ENCODE measurements at regions not wholly inside any gene's neighbourhood (a gene's known extent, or its start where the extent isn't known, plus 50 kb on each side); places are given as distances from the start of the nearest gene placed in this dataset.

DNA sequence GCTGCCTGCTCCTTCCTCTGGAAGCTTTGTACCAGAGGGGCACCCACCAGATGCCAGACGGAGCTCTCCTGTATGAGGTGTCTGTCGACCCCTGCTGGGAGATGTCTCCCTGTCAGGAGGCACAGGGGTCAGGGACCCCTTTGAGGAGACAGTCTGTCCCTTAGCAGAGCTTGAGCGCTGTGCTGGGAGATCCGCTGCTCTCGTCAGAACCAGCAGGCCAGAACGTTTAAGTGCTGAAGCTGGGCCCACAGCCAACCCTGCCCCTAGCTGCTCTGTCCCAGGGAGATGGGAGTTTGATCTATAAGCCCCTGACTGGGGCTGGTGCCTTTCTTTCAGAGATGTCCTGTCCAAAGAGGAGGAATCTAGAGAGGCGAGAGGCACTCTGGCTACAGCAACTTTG, 260.3 kb upstream of the GPRIN3 start:
- H3K4me2 ChIP-seq (ENCODE audit: insufficient read depth, low read length): no peak overlapping the region
- no peaks in the 10 kb centered on the region for H3K9me1 ChIP-seq (replicated peaks; ENCODE audit: control insufficient read depth, extremely low read depth, insufficient read depth, low read length)
- no peaks in the 10 kb centered on the region for H3K9me3 ChIP-seq (replicated peaks; ENCODE audit: control insufficient read depth, insufficient read depth, low read length)
- no peak for TF ChIP-seq GATA2 (IDR thresholded peaks at IDR 0.05; ENCODE audit: insufficient read depth, insufficient read length, low read depth, low read length)
- TF ChIP-seq JUN (IDR thresholded peaks at IDR 0.05; ENCODE audit: borderline replicate concordance, insufficient read depth, insufficient read length, low read depth): no peak
- TF ChIP-seq FOS (IDR thresholded peaks at IDR 0.05; ENCODE audit: borderline replicate concordance, insufficient read depth, low read length): no peak
- no peak for TF ChIP-seq EZH2 (IDR thresholded peaks at IDR 0.05; ENCODE audit: borderline replicate concordance, low read depth, low read length, severe bottlenecking)
- no peak for TF ChIP-seq MYC (IDR thresholded peaks at IDR 0.05; ENCODE audit: low read depth, low read length)
- TF ChIP-seq POLR2AphosphoS5 (IDR thresholded peaks at IDR 0.05; ENCODE audit: insufficient read depth, low read depth, low read length): no peak
- TF ChIP-seq, protein P1, sequence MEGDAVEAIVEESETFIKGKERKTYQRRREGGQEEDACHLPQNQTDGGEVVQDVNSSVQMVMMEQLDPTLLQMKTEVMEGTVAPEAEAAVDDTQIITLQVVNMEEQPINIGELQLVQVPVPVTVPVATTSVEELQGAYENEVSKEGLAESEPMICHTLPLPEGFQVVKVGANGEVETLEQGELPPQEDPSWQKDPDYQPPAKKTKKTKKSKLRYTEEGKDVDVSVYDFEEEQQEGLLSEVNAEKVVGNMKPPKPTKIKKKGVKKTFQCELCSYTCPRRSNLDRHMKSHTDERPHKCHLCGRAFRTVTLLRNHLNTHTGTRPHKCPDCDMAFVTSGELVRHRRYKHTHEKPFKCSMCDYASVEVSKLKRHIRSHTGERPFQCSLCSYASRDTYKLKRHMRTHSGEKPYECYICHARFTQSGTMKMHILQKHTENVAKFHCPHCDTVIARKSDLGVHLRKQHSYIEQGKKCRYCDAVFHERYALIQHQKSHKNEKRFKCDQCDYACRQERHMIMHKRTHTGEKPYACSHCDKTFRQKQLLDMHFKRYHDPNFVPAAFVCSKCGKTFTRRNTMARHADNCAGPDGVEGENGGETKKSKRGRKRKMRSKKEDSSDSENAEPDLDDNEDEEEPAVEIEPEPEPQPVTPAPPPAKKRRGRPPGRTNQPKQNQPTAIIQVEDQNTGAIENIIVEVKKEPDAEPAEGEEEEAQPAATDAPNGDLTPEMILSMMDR (IDR thresholded peaks at IDR 0.05; ENCODE audit: extremely low read depth in 1 of 2, insufficient read depth in 1 of 2, low read depth in 1 of 2, low read length in 2 of 2): no peak
- TF ChIP-seq POLR2A (IDR thresholded peaks at IDR 0.05; ENCODE audit: low read depth, low read length): no peak
- TF ChIP-seq, protein P2, sequence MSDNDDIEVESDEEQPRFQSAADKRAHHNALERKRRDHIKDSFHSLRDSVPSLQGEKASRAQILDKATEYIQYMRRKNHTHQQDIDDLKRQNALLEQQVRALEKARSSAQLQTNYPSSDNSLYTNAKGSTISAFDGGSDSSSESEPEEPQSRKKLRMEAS (IDR thresholded peaks at IDR 0.05; ENCODE audit: insufficient read depth, insufficient read length): no peak
- H3K27ac ChIP-seq (ENCODE audit: insufficient read depth, low read depth, low read length): no peak overlapping the region
- no peaks in the 10 kb centered on the region for H3K27me3 ChIP-seq (ENCODE audit: control insufficient read depth in 2 of 2, insufficient read depth in 2 of 2, low read length in 2 of 2)
- H3K4me3 ChIP-seq (replicated peaks in 1 of 3; ENCODE audit: insufficient read depth in 1 of 3, low read depth in 1 of 3, low read length in 3 of 3): no peak overlapping the region
- H2AFZ ChIP-seq (ENCODE audit: low read depth, low read length): no peak overlapping the region
- no peak for DNase-seq (ENCODE audit: low read depth, low spot score)
- no peaks in the 10 kb centered on the region for H3K36me3 ChIP-seq (ENCODE audit: control insufficient read depth in 2 of 2, extremely low read depth in 1 of 2, insufficient read depth in 2 of 2, low read length in 2 of 2)
- no peak for FAIRE-seq
- CTCF ChIA-PET: no interaction called here
- no peaks in the 10 kb centered on the region for H4K20me1 ChIP-seq (replicated peaks; ENCODE audit: control insufficient read depth, extremely low read depth, insufficient read depth, low read length)
- dilution Hi-C loops (cut with MboI; ENCODE audit: extremely low pct_ligation_motif_present, low sequenced_read_pairs): no loop called here
- H3K9ac ChIP-seq (replicated peaks; ENCODE audit: extremely low read depth, insufficient read depth, low read length): no peak overlapping the region
- H3K4me1 ChIP-seq (ENCODE audit: control insufficient read depth, extremely low read depth, insufficient read depth, low read length): no peaks in the 10 kb centered on the region
- BruUV-seq (replicated peaks): no TSS peak
- no peaks in the 10 kb centered on the region for H3K79me2 ChIP-seq (ENCODE audit: control insufficient read depth, insufficient read depth, low read length)
- intact Hi-C loops (cut with micrococcal nuclease): no loop called here
- POLR2A ChIA-PET: no interaction called here
